ENCODE measurements at regions not wholly inside any gene's neighbourhood (a gene's known extent, or its start where the extent isn't known, plus 50 kb on each side); places are given as distances from the start of the nearest gene placed in this dataset.

GRCh38 chr1:191648939-191649338 lies 509.3 kb upstream of the RGS18 start:
- Mint-ChIP-seq H3K9me3 (no peaks in the 10 kb centered on the region), H3K4me1 (no peaks in the 10 kb centered on the region), H3K27me3 (ENCODE audit: insufficient read depth, low read depth) (peaks cover 2% of the 10 kb centered on the region), H3K27ac (no peak overlapping the region), H3K36me3 (no peaks in the 10 kb centered on the region), H3K4me3 (no peak overlapping the region)
- Histone ChIP-seq H3F3A (ENCODE audit: low read depth) (no peaks in the 10 kb centered on the region), H3K9ac (no peak overlapping the region), H3K27me3 (no peaks in the 10 kb centered on the region), H2AFZ (replicated peaks) (no peak overlapping the region), H3K4me1 (no peaks in the 10 kb centered on the region), H4K20me1 (ENCODE audit: low read depth) (no peaks in the 10 kb centered on the region), H3K36me3 (no peaks in the 10 kb centered on the region), H3K4me2 (no peak overlapping the region), H3K27ac (no peak overlapping the region), H3K9me3 (ENCODE audit: low read depth) (no peaks in the 10 kb centered on the region), H3K79me2 (ENCODE audit: low read depth) (no peaks in the 10 kb centered on the region), H3K4me3 (no peak overlapping the region)
- DNase-seq (ENCODE audit: low spot score), result no peak
- no peak for TF ChIP-seq CTCF (IDR thresholded peaks at IDR 0.05)
- no peak for TF ChIP-seq EZH2 (IDR thresholded peaks at IDR 0.05)
- TF ChIP-seq EZH2phosphoT487 (IDR thresholded peaks at IDR 0.05), result no peak

GRCh38 chr1:191662051-191662450 lies 496.2 kb upstream of the RGS18 start:
- no peak for TF ChIP-seq EZH2 (IDR thresholded peaks at IDR 0.05)
- no peak for TF ChIP-seq CTCF (IDR thresholded peaks at IDR 0.05)
- TF ChIP-seq EZH2phosphoT487 (IDR thresholded peaks at IDR 0.05), result no peak

GRCh38 chr1:191662746-191663145 lies 495.5 kb upstream of the RGS18 start:
- H3K4me3 Mint-ChIP-seq, result no peak overlapping the region
- H3K27ac Mint-ChIP-seq, result no peak overlapping the region
- Histone ChIP-seq H4K20me1 (ENCODE audit: low read depth) (no peaks in the 10 kb centered on the region), H3K79me2 (ENCODE audit: low read depth) (no peaks in the 10 kb centered on the region), H3K9ac (no peak overlapping the region), H3K36me3 (no peaks in the 10 kb centered on the region), H3K9me3 (ENCODE audit: low read depth) (no peaks in the 10 kb centered on the region), H3K4me3 (no peak overlapping the region), H3F3A (ENCODE audit: low read depth) (no peaks in the 10 kb centered on the region), H3K27ac (no peak overlapping the region), H3K4me2 (no peak overlapping the region), H3K4me1 (no peaks in the 10 kb centered on the region), H2AFZ (replicated peaks) (no peak overlapping the region), H3K27me3 (no peaks in the 10 kb centered on the region)
- no peaks in the 10 kb centered on the region for H3K27me3 Mint-ChIP-seq (ENCODE audit: insufficient read depth, low read depth)
- TF ChIP-seq EZH2 (IDR thresholded peaks at IDR 0.05), result no peak
- TF ChIP-seq EZH2phosphoT487 (IDR thresholded peaks at IDR 0.05), result no peak
- TF ChIP-seq CTCF (IDR thresholded peaks at IDR 0.05), result no peak
- DNase-seq (ENCODE audit: low spot score), result no peak
- H3K4me1 Mint-ChIP-seq, result peaks cover 4% of the 10 kb centered on the region
- no peaks in the 10 kb centered on the region for H3K36me3 Mint-ChIP-seq
- no peaks in the 10 kb centered on the region for H3K9me3 Mint-ChIP-seq

More at GRCh38 chr1:191662051-191662450, 496.2 kb upstream of the RGS18 start:
- Histone ChIP-seq H3K27me3 (no peaks in the 10 kb centered on the region), H3K36me3 (no peaks in the 10 kb centered on the region), H3K4me3 (no peak overlapping the region), H4K20me1 (ENCODE audit: low read depth) (no peaks in the 10 kb centered on the region), H3K27ac (no peak overlapping the region), H3K79me2 (ENCODE audit: low read depth) (no peaks in the 10 kb centered on the region), H3K9me3 (ENCODE audit: low read depth) (no peaks in the 10 kb centered on the region), H3F3A (ENCODE audit: low read depth) (no peaks in the 10 kb centered on the region), H3K4me1 (no peaks in the 10 kb centered on the region), H2AFZ (replicated peaks) (no peak overlapping the region), H3K9ac (no peak overlapping the region), H3K4me2 (no peak overlapping the region)
- Mint-ChIP-seq H3K36me3 (no peaks in the 10 kb centered on the region), H3K27me3 (ENCODE audit: insufficient read depth, low read depth) (no peaks in the 10 kb centered on the region), H3K27ac (no peak overlapping the region), H3K9me3 (no peaks in the 10 kb centered on the region), H3K4me3 (no peak overlapping the region), H3K4me1 (peaks cover 4% of the 10 kb centered on the region)
- DNase-seq (ENCODE audit: low spot score), result no peak
